ENCODE measurements at regions not wholly inside any gene's neighbourhood (a gene's known extent, or its start where the extent isn't known, plus 50 kb on each side); places are given as distances from the start of the nearest gene placed in this dataset.

- no peak for DNase-seq
These were observed 179.6 kb upstream of the TCERG1L start for GRCh38 chr10:131490991-131491594.

- no peak for DNase-seq
These were observed 180.8 kb upstream of the TCERG1L start for GRCh38 chr10:131492211-131492857.

GRCh38 chr10:131493432-131493831, 181.9 kb upstream of the TCERG1L start:
- DNase-seq: no peak

GRCh38 chr10:131494451-131494850, 182.9 kb upstream of the TCERG1L start:
- DNase-seq: no peak

GRCh38 chr10:131495224-131495623, 183.7 kb upstream of the TCERG1L start:
- no peak for DNase-seq

- DNase-seq: no peak
These were observed 184.4 kb upstream of the TCERG1L start for GRCh38 chr10:131495892-131496291.

GRCh38 chr10:131496351-131497052, 185.0 kb upstream of the TCERG1L start:
- no peak for DNase-seq

- DNase-seq: no peak
These were observed 188.0 kb upstream of the TCERG1L start for GRCh38 chr10:131499566-131499965.

GRCh38 chr10:131500181-131500580, 188.7 kb upstream of the TCERG1L start:
- no peak for DNase-seq

GRCh38 chr10:131500892-131501291, 189.4 kb upstream of the TCERG1L start:
- DNase-seq: no peak

GRCh38 chr10:131503992-131504391, 192.5 kb upstream of the TCERG1L start:
- no peak for DNase-seq

GRCh38 chr10:131511391-131511790, 199.9 kb upstream of the TCERG1L start:
- DNase-seq: no peak

GRCh38 chr10:131512852-131513251, 201.3 kb upstream of the TCERG1L start:
- no peak for DNase-seq

- DNase-seq: no peak
These were observed 201.9 kb upstream of the TCERG1L start for GRCh38 chr10:131513445-131513844.

GRCh38 chr10:131513901-131514300, 202.4 kb upstream of the TCERG1L start:
- DNase-seq: no peak

- DNase-seq: no peak
These were observed 202.9 kb upstream of the TCERG1L start for GRCh38 chr10:131514454-131514853.

GRCh38 chr10:131516285-131516684, 204.8 kb upstream of the TCERG1L start:
- no peak for DNase-seq

- no peak for DNase-seq
These were observed 206.3 kb upstream of the TCERG1L start for GRCh38 chr10:131517781-131518180.

GRCh38 chr10:131519723-131520605, 208.4 kb upstream of the TCERG1L start:
- no peak for DNase-seq

- no peak for DNase-seq
These were observed 220.0 kb upstream of the TCERG1L start for GRCh38 chr10:131531265-131532190.

GRCh38 chr10:131532291-131532690, 220.8 kb upstream of the TCERG1L start:
- no peak for DNase-seq

GRCh38 chr10:131532745-131533341, 221.3 kb upstream of the TCERG1L start:
- DNase-seq: no peak
